Stimulated activated CD4-positive, alpha-beta T cell treated with anti-CD3 and anti-CD28 coated beads, Interleukin-12 subunit alpha, Interleukin-12 subunit beta, amount 100 ng/mL, for 48 hours (primary cell): ENCODE measurements at regions not wholly inside any gene's neighbourhood (a gene's known extent, or its start where the extent isn't known, plus 50 kb on each side); places are given as distances from the start of the nearest gene placed in this dataset.

ENCODE experiments used
- DNase-seq, 3 donors: peaks; one replicate each; pipeline ENCODE4 v3.0.0-alpha.2; 2020; ENCODE audit warnings: low read depth in 2 of 3, low spot score in 1 of 3

DNA sequence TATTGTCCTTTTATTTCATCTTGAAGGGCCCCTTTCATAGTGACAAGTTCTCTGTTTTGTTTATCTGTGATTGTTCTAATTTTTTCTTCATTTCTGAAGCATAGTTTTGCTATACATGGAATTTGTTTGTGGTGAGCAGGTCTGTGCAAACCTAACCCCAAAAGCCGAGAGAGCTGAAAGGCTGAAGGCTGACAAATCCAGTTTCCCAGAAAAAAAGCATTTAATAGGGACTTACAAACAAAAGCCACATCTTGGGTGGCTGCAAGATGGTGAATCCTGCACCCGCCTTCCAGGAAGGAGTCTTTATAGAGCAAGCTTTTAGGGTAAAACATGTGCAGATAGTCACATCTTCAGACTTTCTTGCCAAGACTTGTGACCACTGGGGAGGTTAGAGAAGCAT, 473.4 kb upstream of the TRIB2 start:
- no peak for DNase-seq

DNA sequence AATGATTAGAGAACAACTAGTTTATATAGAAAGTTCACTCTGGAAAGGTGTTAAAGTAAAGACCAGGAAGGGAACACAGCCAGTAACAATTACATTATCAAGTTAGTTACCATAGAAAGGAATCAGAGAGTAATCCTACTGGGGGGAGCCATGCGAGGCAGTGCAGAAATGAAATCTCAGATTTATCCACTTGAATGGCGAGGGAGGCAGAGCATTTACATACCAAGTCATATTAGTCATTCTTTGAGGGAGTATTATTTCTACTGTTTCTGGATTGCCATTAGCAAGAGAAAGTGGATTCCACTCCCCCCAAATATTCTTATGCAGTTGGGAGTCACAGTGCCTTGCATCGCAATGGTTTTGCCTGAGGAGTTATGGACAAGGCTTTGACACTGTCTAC, 472.7 kb upstream of the TRIB2 start:
- DNase-seq, result no peak

DNA sequence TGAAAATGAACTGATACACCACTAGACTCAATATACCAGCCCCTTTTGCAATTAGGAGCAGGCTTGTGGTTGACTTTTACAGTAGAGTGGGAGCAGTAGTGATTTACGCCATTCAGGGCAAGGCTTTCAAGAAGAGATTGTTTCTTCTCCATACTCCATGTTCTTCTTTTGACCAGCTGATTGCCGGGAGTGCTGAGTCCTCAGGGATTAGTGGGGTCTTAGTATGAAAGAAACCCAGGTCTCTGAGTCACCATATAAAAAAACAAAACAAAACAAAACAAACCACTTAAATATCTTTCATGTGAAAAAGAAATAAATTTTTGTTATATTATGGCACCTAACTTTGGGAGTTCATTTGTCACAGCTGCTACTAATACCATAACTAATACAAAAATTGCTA, 465.6 kb upstream of the TRIB2 start:
- no peak for DNase-seq

DNA sequence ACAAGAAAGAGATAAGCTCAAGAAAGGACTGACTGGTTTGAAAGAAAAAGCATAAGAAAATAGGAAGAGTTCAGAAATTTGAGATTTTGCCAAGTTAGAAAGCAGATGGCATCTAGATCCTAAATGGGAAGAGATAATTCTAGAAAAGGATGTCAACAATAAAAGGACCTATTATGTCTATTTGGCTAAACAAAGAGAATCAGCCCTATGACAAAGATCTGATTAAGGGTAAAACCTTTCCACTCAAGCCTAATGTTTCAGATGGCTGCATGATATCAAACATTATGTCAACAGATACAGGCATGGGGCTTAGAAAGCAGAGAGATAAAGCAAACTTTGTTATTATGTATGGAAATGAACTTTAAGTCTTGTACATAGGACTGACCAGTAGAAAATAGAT, 465.0 kb upstream of the TRIB2 start:
- no peak for DNase-seq

DNA sequence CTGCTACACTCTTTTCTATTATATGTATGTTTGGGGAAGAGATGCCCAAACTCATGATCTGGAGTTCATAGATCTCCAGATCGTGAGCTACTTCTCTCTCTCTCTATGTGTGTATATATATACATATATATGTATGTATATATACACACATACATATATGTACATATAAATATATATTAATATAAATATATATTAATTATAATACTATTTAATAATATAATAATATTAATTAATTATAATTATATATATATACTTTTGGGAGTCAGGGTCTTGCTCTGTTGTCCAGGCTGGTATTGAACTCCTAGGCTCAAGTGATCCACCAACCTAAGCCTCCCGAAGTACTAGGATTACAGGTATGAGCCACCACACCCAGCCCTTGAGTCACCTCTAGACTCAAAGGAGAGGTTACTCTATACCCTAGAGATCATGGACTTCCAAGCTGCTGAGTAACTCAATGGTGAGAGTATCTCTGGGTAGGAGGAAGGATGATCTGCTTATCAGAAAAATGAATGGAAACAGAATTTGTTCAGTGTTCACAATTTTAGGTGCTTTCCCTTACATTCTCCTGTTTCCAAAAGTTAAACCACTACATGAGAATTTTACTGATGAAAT, 463.5 kb upstream of the TRIB2 start:
- DNase-seq, result no peak

DNA sequence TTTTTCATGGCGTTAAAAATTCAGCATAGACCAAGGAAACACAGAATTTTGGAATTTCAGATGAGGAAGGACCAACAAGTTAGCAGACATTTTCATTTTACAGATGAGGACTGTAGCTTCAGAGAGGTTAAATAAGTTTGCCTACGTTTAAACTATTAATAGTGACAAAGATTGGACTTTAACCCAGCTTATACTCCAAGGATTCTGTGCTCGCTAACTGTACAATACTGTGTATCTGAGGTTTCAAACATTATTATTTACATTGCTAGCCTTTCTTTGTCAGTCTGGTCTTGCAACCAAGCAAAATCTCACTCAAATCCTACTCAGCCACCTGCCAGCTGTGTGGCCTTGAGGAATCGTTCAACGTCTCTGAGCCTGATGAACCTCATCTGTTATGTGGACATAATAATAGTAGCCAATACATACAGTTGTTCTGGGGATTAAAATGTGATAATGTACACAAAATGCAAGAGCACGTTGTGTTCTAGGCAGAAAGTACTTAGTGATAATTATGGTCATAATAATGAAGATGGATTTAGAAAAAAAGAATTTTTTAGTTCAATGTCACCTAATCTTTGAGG, 462.4 kb upstream of the TRIB2 start:
- DNase-seq, result no peak

DNA sequence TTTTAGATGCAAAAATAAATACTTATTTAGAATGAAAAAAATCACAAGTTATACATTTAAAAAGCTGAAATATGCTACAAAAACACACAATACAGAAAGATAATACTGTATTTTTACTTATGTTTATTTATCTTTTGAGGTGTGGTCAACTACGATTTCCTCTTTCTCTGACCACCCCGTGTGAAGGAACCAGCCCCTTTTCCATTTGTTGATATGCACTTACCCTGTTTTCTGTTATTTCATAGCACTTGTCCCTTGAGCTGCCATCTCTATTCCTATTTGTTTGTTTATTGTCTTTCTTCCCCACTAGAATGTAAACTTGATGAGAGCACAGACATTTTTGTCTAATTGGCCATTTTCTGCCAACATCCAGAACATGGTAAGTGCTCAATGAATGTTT, 460.5 kb upstream of the TRIB2 start:
- no peak for DNase-seq

DNA sequence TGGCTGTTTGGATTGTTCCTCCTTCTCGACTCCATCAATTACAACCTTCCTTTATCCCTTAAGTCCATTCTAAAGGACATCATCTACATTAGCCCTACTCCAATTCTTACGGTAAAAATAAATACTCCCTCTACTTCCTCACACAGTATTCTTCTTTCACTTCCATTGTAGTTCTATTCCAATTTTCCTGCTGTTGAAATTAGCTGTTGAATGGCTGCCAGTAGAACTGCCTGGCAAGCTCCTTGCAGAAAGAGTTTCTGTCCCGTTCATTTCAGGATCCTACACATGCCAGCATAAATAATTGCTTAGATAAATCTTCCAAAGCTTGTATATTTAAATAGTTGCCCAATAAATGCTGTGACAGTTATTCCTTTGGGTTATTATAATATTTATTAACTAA, 459.3 kb upstream of the TRIB2 start:
- DNase-seq, result no peak

DNA sequence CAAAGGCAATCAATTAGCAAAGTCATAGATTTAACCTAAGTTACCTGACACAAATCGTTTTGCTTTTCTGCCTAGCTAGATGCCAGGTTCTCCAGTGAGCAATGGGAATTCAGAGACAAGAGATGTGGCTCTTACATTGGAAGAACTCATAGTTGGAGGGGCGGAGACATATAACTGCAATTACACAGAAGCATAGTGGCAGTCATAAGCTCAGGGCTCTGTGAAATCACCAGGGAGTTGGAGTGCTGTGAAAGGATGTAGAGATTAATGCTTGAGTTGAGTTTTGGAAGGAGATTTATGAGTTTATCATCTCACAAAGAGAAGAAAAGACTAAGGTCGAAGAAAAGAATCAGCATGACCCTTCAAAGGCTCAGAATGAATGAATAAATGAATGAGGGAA, 457.2 kb upstream of the TRIB2 start:
- no peak for DNase-seq

DNA sequence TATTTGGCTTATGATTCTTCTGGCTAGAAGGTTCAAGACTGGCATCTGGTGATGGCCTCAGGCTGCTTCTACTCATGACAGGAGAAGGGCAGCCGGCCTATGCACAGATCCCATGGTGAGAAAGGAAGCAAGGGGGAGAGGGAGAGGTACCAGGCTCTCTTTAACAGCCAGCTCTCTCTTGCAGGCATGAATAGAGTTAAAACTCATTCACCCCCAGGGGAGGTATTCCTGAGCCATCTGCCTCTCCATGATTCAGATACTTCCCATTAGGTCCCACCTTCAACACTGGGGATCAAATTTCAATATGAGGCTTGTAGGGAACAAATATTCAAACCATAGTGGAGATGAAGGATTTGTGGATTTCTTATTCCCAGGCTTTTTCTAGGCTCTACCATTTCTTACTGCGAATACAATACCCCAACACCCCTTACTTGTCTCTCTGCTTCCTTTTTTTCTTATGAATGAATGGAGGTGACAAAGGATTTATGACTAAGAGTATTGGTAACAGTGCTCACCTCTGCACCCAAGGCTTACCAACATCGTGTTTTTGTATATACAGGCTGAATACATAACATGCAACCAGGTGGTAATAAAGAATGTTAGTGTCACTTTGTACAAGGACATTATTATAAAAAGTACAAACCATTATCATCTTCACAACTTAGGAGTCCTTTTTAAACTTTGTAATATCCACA, 454.6 kb upstream of the TRIB2 start:
- DNase-seq, result no peak

DNA sequence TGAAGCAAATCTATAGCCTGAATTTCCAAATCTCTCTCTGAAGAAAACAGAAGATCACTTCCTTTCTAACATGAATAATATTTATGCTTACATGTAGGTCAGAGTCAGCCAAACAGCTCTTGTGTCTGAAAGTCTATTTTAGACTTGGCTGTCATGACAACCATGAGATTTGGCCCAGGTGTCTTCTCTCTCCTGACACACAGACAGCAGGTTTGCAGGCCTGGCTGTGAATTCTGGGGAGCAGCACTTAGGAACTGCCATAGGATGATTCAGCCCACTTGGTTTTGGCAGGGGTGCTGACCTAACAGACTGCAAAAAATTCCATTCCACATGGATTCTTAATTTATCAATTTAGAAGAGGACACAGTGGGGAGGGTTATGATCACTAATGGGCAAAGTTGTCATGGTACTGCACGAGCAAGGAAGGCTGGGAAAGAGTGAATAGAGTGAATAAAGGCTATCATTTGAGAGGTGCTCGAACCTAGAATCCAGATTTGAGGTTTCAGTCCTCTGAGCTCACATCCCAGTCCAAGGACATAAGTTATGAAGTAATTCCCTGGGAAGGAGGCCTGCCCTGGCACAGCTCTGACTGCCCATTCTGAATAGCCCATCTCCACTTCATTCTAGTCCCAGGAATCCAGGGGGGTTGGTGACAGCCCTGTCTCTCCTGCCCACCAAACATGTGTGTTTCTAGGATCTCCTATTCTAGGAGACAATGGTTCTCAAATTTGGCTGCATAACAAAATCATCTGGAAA, 453.9 kb upstream of the TRIB2 start:
- DNase-seq, result no peak

DNA sequence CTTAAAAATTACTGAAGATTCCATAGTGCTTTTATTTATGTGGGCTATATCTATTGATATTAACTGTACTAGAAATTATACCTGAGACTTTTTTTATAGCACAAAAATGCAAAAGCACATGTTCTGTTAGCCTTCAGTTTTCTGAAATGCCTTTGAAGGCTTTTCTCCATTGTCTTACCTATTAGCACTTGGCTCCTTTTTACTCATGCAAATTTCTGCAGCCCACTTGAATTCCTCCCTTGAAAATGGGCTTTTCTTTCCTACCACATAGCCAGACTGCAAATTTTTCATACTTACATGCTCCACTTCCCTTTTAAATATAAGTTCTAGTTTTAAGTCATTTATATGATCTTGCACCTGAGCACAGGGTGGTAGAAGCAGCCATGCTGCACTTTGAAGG, 453.0 kb upstream of the TRIB2 start:
- DNase-seq, result no peak

DNA sequence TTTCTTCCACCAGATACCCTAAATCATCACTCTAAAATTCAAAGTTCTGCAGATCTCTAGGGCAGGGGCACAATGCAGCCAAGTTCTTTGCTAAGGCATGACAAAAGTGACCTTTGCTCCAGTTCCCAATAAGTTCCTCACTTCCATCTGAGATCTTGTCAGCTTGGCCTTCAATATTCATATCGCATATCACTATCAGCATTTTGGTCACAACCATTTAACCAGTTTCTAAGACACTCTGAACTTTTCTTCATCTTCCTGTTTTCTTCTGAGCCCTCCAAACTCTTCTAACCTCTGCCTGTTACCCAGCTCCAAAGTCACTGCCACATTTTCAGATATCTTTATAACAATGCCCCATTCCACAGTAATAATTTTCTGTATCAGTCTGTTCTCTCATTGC, 452.6 kb upstream of the TRIB2 start:
- no peak for DNase-seq

DNA sequence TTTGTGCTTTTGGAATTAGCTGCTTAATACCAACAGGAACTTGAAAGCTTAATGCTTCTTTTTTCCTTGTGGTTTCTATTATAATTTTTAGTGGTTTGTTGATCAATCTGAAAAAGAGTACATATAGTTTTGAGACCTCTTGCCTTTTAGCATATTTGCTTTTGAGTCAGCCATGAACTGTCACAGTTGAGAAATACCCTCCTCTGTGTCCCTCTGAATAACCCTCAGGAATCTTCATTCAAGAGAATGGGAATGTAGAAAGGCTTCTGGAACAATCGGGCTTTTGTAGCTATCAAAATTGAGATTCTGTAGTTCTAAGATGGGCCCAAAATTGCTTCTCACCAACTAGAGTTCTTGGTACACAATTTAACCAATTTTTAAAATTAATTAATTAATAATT, 451.1 kb upstream of the TRIB2 start:
- no peak for DNase-seq

DNA sequence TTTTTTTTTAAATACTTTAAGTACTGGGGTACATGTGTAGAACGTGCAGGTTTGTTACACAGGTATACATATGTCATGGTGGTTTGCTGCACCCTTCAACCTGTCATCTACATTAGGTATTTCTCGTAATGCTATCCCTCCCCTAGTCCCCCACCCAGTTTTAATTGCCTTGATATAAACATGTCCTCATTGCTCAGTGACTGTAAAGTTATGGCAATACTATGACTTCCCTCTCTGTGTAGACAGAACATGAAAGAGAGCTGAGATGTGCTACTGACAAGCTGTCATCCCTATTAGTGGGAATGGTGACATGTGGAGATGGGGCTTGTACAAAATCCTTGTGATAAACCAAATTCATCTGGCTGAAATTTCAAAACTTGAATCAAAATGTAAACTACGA, 449.7 kb upstream of the TRIB2 start:
- DNase-seq, result no peak

DNA sequence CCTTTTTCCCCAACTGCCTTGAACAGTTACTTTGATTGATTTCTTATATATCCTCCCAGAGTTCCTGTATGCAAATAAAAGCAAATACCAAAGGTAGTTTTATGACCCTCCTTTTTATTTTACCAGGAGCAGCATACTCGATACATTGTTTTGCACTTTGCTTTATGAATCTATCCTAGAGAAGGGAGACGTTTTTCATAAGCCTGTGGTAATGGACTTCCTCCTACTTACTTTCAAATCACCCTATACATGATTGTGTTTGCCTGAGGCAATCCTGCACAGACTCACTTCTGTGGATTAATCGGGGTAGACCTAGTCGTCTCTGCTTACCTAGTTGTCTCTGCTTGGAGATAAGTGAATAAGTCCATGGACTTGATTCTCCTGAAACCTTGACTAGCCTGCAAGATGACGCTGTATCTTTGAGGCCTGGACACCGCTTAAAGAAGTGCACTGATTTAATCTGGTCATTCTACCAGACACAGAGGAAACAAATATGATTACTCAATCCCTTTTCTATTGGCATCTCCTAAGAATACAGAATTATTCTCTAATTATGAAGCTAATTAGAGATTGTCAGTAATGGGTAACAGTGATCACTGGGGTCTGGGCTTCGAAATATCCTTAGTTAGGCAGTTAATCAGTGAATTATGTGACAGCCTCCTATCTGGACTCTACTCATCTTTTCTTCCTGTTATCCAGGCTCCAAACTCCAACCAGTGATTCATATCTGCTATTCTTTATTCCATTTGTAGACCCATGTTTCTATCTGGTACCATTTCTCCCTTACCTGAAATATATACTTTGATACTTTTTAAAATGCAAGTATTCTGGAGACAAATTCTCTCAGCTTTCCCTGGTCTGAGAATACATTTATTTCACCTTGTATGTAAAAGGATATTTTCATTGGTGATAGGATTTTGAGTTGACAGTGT, 447.4 kb upstream of the TRIB2 start:
- DNase-seq, result no peak

DNA sequence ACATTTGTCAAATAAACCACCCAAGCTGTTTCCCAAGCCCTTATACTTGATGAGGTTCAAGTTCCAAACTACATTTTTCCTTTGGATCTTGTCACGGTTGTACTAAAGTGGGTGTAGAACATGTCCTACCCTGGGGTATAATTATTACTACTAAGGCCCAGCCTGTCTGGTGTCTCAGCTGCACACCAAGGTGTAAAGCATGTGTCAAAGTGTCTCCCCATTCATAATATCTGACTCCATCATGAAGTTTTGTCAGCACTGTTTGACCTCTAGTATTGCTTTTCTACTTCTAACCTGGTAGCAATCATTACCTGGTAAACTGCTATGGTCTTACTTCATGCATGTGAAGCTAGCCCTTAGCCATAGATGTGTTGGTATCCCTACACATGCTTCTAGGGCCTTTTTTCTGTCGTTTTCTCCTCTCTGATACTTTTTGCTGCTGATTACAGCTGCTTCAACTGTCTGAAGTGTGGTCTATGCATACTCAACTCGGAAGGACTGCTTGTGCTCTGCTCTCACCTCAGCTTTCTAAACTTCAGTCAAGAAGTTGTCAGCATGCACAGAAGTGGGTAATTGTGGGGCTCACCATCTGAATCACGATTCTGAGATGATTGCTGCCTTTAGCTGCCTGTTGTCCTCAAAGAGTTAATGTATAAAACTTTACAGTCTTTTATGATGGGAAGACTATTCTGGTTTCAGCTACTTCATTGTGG, 445.7 kb upstream of the TRIB2 start:
- DNase-seq, result peak in 2 of 3 donors; percentile 1 to 11

DNA sequence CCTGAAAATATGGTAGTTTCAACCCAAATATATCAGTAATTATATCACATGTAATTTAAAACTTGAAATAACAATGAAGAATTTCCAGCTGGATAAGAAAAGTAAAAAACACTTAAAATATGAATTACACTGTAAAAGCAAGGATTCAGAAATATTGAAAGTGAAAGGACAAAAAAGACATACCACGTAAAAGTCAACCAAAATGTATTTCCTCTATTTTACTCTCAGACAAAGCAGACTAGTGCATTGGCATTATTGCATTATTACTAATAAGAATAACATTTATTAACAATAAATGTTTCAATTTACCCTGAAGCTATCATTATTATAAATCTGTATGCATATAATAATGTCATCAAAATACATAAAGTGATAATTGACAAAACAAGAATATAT, 445.1 kb upstream of the TRIB2 start:
- DNase-seq, result no peak

DNA sequence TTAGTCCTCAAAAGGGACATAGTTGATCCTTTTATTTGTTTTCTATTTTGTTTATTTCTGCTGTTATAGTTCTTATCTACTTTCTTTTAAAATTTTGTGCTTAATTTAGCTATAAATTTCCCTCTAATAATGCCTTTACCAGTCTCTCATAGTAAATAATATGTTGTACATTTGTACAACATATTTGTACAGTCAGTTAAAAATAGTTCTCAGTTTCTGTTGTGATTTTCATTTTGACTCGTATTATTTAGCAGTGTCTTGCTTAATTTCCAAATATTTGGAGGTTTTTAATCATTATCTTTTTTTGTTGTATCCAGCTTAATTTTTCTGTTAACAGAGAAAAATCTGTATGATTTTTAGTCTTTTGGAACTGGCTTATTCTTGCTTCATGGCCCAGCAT, 443.6 kb upstream of the TRIB2 start:
- no peak for DNase-seq

DNA sequence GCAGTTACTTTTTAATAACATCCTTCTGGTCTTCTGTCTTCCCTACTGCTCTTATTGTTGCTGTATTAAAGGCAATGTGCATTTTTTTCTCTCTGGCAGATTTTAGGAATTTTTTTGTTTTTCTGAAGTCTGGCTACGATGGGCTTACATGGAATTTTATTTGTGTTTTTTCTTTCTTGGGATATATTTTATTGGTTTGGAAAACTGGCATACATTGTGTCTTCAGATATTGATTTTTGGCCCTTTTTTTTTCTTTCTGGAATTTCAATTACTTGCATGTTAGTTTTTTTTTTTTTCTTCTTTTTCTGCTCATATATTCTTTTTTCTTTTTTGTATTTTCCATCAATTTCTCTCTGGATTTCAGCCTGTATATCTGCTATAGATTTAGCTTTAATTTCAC, 442.1 kb upstream of the TRIB2 start:
- no peak for DNase-seq
